Cerebellar cortex (tissue), 1 donor: ENCODE measurements at regions not wholly inside any gene's neighbourhood (a gene's known extent, or its start where the extent isn't known, plus 50 kb on each side); places are given as distances from the start of the nearest gene placed in this dataset.
"Not testable (repeated sequence)": the region's sequence is repeated elsewhere in the genome, so short reads cannot be mapped to it uniquely, and the experiment has no call there.

ENCODE experiments used
- DNase-seq: peaks from one replicate; pipeline ENCODE4 v3.0.0-alpha.2; 2015; ENCODE audit warnings: low spot score

DNA sequence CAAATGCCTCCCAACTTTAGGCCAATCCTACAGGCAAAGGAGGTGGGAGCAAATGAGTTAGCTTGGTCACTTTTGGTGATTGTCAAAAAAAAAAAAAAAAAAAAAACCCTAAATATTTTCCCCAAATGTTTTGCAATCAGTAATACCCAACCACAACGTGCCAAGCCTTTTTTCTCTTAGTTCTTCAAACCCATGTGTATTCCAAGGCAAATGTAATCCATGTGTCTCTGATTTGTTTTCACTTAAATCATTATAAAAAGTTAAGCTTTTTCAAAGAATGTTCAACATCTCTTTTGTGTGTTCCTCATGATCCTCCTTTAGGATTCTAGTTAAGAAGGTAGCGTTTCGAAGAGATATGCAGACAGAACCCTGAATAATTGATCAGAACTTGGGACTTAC is 328.4 kb downstream of the PAPSS1 start:
- no peak for DNase-seq

DNA sequence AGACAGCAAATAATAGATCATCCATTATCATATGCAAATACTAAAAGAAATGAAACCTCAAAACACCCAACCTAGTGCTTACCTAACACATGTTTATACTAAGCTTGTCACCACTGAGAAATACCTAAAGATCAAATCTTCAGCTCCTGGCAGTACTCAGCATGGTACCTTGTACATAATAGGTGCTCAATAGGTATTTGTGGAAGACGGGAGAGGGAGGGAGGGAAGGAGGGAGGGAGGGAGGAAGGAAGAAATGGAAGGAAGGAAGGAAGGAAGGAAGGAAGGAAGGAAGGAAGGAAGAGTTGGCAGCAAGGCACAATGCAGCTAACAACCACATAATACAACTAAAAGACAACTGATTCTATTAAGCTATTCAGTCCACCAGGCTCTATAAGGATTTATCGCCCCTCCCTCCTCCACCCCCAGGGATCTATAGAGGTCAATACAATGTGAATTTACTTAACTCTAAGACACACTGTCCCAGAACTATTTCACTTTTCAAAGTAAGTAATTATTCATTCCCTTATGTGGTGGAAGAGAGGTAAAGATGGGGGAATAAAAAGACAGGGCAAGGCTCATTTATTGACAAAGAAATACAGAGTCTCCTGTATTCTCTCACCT is 328.9 kb downstream of the PAPSS1 start:
- DNase-seq = no peak

DNA sequence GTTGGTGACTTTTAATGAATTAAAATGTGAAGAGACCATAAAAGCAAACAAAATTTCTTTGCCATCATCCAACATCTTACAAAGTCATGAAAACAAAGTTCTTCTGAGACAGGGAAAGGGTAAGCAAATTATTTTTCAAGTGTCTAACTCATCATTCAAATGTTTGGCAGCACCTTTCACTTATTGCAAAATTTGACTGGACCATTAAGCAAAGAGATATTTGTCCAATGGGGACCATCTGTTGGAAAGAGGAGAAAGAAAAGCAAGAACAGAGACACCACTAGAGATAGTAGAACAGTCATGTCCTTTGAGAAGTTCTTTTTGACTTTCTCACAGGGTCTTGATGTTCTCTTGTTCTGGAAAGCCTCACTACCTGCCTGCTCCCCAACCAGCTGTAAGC is 330.1 kb downstream of the PAPSS1 start:
- DNase-seq = no peak

DNA sequence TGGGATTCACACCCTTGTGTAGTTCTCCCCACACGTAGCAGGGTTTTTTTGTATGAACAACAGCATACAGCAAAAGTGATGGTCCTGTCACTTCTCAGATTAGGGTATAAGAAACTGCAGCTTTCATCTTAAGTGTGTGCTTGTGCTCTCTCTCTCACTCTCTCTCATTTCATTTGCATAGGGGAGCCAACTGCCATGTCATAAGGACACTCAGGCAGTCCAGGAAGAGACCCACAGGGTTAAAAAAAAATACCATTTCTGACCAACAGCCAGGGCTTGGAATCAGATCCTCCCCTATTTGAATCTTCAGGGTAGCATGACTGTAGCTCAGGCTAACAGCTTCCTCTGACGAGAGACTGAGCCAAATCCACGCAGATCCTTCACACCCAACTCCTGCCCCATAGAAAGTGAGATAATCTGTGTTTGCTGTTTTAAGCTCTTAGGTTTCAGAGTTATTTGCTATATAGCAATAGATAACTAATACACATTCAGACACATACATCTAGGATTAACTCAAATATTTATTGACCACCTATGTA is 331.2 kb downstream of the PAPSS1 start:
- no peak for DNase-seq

DNA sequence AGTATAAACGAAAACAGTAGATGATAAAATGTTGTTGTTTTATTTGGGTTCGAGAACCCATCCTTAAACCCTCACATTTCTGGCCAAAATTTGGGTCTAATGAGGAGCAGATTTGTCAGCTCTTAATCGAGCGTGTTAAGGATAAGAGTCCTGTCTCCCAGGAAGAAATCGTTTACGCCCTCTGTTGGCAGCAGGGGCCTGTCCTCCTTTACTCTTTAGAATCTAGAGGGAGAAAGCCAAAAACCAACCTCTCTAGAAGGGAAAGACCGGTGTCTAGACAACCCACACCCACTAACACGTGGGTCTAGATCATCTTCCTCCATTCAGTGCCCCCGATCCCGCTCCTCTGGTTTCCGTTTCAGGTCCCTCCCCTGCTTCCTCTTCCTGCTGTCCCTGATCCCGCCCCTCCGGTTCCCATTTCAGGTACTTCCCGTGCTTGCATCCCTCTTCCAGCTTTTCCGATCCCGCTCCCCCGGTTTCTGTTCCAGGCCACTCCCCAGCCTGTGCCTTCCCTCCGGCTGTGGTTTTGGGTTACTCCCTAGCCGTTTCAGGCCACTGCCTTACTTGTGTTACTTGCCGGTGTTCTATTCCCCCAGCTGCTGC is 339.1 kb downstream of the PAPSS1 start:
- no peak for DNase-seq

DNA sequence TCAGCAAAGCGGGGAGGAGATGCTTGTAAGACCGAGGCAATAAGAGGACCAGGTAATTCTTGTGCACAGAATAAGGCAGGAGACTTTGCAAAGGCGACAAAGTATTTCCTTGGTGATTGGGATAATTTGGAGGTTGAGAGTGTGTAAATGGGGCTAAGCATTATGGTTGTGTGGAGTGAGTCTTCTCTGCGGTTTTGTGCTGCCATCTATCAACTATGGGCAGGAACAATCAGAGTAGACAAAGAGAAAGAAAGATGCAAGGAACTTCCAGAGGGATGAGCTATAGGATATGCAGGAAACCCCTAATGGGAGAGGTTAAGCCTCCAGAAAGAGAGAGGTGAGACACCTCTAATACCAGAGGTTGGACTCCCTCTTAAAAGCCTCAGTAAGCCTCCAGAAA is 339.8 kb downstream of the PAPSS1 start:
- DNase-seq = no peak

DNA sequence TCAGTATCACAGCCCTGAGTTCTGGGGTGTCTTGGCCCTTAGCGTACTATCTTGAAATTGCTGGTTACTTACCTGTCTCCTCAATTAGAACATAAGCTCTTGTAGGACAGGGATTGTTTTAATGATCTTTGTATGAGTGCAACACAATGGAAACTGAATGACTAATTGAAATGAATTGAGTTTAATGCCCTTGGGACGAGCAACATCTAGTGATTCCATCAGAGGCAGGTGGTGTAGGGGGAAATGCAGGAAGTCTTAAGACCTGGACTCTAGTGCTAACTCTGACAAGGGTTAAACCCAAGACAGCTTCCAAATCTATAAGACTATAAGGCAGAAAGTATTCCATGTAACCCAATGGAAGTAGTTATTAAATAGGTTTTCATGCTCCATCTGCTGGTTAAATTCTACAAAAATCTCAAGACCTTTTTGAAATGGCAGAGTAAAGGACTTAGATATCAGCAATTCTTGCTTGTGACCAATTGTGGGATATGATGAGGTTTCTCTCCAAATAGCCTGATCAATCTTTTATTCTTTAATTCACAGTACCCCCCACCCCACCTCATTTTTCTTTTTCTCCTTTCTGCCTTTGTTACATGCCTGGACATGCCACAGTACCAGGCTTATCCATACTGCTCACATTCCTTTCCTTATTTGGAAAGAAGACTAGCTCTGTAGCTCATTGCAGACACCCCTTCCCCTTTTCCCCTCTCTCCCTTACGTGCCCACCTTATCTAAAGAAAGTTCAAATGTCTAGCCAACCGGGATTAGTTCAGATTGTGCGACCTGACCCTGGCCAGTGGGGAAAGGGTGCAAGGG is 340.8 kb downstream of the PAPSS1 start:
- no peak for DNase-seq

DNA sequence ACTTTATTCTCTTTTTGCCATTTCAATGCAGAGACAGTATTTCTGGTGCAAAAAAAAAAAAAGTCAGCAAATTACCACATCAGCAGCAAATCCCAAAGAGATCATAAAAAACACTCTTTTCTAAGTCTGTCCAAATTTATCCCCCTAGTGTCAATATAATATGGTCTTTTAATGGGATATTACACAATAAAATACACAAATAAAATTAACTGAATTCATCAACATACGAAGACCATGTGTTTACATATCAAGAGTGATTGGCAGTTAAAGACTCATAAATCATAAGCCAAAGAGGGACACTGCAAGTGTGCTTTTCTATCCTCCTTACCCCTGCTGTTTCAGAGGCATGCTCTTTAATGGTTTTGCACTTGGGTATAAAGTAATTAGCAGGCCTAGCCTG is 340.2 kb upstream of the DKK2 start:
- DNase-seq = no peak

DNA sequence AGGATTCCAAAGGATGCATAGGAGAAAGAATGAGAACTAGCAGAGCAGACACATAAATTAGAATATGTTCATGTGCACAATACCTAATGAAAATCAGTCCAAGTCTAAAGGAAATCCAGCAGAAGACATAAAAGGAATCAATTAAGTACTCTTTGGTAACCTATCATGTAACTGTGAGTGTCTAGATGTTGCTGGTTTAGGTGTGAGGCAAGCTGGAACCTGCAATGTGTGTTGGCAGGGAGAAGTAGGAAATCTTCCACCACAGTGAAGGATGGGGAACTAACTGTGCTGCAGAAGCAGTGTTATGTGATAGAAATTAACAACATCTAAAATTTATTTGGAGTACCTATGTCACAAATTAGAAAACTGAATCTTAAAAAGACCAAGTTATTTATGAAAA is 330.8 kb upstream of the DKK2 start:
- DNase-seq = no peak

DNA sequence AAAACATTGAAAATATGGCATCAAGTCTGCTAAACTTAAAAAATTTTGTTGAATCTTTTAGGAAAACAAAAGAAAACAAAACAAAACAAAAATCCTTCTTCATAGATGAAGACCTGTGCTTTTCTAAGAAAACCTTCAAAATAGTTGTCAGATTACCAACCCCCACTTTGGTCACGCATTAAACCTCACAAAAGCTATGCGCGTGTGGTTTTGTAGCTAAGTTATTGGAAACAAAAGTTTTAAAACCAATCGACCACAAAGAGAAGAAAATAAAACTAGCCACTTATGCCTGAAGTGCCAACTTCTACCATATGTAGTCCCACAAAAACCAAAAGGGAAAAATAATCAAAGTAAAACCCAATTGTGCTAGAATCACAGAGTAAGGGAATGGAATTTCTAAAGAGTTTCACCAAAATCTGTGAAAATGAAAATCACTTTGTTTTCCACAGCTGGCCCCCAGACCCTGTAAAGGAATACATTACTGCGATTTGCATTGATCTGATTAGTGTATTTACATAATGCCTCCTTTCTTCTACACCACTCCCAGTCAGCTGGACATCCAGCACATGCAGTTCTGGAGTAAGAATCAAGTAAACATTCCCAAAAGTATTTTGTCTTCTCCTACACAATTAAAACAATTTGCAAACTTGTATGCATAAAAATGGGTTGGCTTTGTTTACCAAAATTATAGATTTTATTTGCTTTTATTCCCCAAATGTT is 330.1 kb upstream of the DKK2 start:
- DNase-seq = no peak

DNA sequence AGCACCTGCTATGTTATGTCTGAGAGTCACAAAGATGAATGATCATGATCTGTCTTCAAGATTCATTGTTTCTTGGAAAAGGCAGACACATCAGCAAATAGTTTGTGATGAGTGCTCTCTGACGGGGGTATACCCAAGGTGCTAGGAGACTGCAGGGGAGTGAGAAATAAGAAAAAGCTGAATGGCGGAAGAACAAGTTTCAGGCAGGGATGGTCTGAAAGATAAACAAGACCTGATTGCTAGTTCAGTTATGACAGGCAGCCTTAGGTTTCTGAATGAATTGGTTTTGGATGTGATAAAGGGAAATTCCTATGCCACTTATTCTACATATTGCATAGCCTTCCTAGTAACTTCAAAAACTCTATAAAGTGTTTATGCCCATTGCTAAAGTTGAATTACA is 327.0 kb upstream of the DKK2 start:
- DNase-seq = no peak

DNA sequence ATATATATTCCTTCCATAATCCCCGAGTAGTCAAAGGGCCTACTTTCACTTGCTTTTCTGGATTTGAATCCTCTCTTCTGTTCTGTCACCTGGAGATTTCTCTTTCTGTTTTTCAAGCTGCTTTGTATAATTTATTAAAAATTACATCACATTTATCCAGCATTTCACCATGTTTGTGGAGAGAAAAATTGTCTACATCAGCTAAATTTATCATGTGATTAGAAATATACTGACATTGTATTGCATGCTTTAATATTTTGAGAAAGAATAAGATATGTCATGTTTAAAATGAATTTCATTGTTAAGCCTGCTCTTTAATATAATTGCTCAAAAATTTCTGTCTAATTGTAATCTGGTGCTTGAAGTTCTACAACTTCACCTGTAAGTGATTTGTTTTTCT is 323.1 kb upstream of the DKK2 start:
- no peak for DNase-seq

DNA sequence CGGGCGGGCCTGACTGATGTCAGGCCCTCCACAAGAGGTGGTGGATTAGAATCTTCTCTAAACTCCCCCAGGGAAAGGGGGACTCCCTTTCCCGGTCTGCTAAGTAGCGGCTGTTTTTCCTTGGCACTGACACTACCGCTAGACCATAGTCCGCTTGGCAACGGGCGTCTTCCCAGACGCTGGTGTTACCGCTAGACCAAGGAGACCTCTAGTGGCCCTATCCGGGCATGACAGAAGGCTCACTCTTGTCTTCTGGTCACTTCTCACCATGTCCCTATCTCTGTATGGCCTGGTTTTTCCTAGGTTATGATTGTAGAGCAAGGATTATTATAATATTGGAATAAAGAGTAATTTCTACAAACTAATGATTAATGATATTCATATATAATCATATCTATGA is 318.2 kb upstream of the DKK2 start:
- DNase-seq = peak; percentile 15

DNA sequence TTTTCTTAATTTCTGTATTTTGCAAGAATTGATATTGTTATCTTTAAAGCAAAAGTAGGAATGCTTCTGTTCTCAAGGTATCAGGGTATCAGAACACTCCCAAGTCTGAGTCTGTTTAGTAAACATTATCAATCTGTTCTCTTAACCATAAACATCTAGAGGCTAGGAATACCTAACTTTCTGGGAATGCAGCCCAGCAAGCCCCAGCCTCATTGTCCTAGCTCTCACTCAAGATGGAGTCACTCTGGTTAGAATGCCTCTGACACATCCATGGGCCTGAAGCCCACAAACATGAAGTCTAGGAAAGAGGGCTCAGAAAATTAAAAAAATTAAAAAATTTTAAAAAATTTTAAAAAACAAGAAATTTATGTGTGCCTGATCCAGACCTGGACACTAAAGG is 315.1 kb upstream of the DKK2 start:
- DNase-seq = no peak

DNA sequence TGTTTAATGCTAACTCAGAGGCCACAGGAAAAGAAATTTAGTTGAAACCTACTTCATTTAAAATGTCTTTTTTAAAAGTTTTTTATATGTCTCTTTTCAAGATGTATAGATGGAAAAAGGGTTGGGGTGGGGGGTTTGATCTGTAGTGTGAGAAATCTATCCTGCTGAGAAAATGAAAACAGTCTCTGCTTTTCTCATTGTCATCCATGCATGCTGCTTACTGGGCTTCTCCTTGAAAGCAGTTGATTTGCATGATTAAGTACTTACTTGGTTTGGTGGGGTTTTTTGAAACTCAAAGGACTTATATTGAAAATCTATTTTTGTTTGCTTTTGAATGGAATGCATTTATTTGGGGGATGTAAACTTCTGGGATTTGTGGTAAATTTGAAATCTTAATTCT is 313.6 kb upstream of the DKK2 start:
- no peak for DNase-seq

DNA sequence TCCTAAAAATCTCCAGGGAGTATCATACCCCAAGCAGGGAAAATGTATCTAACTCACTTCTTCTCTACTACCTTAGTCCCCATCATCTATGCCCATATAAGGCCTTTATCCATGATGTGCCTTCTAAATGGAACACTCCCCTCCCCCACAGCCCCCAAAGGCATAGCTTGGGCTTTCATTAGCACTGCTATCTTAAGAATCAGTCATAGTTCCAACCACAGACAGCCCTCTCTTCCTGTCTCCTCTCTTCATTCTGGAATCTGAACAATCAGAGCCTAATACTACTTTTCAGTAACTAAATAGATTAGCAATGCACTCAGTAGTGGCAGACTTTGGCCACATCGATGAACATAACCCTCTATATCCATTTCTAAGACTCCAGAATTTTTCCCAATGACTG is 313.2 kb upstream of the DKK2 start:
- DNase-seq = no peak

DNA sequence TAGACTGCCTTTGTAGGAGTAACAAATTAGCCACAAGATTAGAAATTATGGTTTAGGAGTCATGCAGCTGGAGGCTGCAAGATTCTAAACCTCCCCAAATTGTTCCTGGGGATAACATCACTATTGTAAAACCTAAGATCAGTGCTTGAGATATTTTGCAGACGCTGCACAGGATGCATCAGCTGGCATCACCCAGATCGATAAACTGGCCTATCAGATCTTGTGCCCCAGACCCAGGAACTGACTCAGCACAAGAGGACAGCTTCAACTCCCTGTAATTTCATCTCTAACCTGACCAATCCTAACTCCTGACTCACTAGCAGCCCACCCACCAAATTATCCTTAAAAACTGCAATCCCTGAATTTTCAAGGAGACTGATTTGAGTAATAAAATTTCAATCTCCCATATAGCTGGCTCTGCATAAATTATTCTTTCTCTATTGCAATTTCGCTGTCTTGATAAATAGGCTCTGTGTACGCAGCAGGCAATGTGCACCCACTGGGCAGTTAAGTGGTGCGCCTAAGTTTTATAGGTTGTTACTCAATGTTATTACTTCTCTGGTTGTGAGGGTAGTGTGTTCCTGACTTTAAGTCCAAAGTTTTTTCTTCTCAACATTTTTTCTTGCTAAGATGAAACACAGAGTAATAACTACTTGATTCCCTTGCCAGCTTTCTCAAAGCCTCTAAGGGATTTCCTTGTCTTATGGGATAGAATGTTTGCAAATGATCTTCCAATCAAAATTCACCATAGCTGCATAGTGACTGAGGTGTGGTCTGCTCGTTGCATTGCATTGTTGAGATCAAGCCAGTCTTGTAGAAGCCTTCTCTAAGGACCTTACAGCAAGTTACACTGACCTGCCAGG is 312.3 kb upstream of the DKK2 start:
- DNase-seq = no peak

DNA sequence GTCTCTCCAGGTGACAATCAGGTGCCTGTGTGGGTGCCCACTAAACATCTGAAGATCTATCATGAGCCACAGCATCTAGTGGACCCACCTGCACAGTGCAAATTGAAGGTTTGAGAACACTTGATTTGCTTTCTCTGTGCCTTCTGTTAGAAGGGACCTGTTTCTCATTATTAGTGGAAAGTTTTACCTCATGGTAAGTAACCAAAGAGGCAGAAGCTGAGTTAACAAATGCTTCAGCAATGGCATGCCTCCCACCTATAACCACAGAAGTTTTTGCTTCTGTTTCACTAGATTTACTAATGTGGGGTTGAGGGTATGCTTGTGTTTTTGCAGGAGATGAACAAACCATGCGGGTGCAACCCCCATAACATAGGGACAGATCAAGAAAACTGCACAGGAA is 297.4 kb upstream of the DKK2 start:
- no peak for DNase-seq

DNA sequence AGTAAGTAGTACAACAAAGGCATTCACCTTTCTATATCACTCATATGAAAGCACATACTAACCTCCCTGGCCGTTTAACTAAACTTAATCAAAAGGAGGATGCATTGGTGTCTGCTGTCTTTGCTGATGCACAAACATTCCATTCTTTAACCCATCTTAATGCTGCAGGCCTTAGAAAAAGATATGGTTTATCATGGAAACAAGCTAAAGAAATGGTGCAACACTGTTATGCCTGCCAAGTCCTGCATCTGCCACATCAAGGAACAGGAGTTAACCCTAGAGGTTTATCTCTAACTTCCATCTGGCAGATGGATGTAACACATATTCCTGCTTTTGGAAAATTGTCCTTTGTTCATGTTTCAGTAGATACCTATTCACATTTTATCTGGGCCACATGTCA is 296.5 kb upstream of the DKK2 start:
- DNase-seq = not testable (repeated sequence)

DNA sequence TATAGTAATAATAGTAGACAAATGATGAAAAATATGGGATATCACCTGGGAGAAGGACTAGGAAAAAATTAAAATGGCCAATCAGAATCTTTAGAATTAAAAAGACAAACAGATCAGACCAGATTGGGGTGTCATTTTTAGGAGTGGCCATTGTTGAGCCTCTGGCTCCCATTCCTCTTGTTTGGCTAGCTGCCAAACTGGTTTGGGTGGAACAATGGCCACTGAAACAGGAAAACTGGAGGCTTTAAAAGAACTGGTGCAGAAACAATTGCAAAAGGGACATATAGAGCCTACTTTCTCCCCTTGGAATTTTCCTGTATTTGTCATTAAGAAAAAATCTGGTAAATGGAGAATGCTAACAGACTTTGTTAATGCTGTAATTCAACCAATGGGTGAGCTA is 294.8 kb upstream of the DKK2 start:
- DNase-seq = no peak

DNA sequence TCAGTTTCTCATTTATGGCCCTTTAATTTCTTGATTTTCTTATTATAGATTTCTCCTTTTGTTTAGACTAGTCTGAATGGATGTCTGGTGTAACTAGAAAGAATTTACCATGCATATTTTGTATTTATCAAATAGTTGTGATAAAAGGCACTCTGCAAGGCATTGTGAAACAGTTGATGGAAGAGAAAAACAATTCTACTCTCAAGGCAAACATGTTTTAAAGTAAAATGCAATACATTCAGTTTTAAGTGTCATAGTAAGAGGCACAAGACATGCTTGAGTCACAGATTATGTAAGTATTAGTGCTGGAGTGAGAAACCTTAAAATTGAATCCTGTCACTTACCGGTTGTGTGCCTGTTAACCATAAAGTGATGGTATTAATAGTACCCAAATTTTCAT is 283.3 kb upstream of the DKK2 start:
- DNase-seq = no peak

DNA sequence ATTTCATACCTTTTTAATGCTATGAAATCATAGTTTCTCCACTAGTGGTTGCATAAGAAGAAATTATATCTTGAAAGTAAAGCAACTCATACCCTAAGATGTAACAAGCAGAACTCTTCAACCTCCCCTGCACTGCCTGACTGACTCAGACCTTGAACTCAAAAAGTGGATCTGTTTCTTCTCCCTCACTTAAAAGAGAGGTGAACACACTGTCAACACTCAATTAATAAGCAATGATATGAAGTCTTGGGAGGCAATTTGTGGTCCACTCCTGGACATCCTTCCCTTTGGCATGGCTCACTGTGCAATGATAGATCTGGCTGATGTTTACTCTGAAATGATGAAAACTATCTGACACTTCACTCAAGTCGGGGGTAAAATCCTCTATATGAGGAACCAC is 282.0 kb upstream of the DKK2 start:
- no peak for DNase-seq
